ENCODE measurements at regions not wholly inside any gene's neighbourhood (a gene's known extent, or its start where the extent isn't known, plus 50 kb on each side); places are given as distances from the start of the nearest gene placed in this dataset.

DNA sequence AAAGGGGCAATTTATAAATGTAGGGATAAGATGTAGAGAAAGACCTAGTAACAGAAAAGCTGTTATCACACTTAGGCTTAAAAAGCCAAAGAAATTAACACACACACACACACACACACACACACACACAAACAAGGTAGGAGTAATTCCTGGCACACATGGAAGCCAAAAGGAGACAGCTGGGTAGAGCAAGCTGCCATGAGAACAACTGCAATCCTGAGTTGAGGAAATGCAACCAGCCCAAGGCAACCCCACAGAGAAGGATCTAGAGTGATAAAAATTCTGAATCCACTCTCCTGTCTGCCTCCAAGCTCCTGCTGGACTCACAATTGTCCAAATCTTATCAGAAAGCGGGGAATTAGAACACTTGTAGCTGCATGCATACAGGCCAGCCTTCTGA lies 229.1 kb upstream of the DGKB start:
- TF ChIP-seq, protein P1, sequence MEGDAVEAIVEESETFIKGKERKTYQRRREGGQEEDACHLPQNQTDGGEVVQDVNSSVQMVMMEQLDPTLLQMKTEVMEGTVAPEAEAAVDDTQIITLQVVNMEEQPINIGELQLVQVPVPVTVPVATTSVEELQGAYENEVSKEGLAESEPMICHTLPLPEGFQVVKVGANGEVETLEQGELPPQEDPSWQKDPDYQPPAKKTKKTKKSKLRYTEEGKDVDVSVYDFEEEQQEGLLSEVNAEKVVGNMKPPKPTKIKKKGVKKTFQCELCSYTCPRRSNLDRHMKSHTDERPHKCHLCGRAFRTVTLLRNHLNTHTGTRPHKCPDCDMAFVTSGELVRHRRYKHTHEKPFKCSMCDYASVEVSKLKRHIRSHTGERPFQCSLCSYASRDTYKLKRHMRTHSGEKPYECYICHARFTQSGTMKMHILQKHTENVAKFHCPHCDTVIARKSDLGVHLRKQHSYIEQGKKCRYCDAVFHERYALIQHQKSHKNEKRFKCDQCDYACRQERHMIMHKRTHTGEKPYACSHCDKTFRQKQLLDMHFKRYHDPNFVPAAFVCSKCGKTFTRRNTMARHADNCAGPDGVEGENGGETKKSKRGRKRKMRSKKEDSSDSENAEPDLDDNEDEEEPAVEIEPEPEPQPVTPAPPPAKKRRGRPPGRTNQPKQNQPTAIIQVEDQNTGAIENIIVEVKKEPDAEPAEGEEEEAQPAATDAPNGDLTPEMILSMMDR (IDR thresholded peaks at IDR 0.05), result no peak
- no peak for TF ChIP-seq POLR2AphosphoS5 (IDR thresholded peaks at IDR 0.05; ENCODE audit: low read depth, low read length)
